Breast epithelium (tissue), 3 donors: ENCODE measurements at regions not wholly inside any gene's neighbourhood (a gene's known extent, or its start where the extent isn't known, plus 50 kb on each side); places are given as distances from the start of the nearest gene placed in this dataset.

Experiments used
- POLR2A ChIP-seq: fragments of 450-650 bp; IDR thresholded peaks from one replicate; pipeline ENCODE4 v1.6.1; 2016; ENCODE audit warnings: antibody characterized with exemption, mild to moderate bottlenecking, moderate library complexity
- POLR2AphosphoS5 ChIP-seq, 3 donors: sonication (generic); formaldehyde crosslinking; IDR thresholded peaks; one replicate each; pipeline ENCODE4 v1.6.1; 2017; ENCODE audit warnings: antibody characterized with exemption in 3 of 3
- TF ChIP-seq, protein P1 (sequence below), 3 donors: fragments of 450-650 bp; IDR thresholded peaks; one replicate each; pipeline ENCODE4 v1.5.1; 2016 to 2017; ENCODE audit warnings: antibody characterized with exemption in 3 of 3, mild to moderate bottlenecking in 3 of 3, moderate library complexity in 3 of 3

DNA sequence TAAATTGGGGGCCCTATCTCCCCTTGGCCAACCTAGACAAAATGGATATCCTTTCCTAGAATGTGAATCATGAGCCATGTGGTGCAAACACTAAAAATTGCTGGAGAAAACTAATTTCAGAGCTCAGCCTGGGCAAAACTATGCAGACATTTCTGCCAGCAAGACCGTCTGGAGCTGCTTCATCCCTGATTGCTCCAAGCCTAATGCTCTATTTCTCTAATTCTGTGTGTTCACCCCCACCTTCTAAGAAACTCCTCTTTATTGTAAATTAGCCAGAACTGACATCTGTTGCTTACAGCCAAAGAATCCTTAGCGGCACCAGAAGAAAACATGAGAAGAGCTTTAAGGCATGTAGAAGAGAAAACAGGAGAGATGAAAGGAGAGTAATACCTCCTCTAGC is 337.7 kb upstream of the CHAC2 start:
- TF ChIP-seq, protein P1, sequence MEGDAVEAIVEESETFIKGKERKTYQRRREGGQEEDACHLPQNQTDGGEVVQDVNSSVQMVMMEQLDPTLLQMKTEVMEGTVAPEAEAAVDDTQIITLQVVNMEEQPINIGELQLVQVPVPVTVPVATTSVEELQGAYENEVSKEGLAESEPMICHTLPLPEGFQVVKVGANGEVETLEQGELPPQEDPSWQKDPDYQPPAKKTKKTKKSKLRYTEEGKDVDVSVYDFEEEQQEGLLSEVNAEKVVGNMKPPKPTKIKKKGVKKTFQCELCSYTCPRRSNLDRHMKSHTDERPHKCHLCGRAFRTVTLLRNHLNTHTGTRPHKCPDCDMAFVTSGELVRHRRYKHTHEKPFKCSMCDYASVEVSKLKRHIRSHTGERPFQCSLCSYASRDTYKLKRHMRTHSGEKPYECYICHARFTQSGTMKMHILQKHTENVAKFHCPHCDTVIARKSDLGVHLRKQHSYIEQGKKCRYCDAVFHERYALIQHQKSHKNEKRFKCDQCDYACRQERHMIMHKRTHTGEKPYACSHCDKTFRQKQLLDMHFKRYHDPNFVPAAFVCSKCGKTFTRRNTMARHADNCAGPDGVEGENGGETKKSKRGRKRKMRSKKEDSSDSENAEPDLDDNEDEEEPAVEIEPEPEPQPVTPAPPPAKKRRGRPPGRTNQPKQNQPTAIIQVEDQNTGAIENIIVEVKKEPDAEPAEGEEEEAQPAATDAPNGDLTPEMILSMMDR (IDR thresholded peaks at IDR 0.05) = no peak
- TF ChIP-seq POLR2A = no peak
- TF ChIP-seq POLR2AphosphoS5 (IDR thresholded peaks at IDR 0.05) = no peak
